ENCODE measurements at regions not wholly inside any gene's neighbourhood (a gene's known extent, or its start where the extent isn't known, plus 50 kb on each side); places are given as distances from the start of the nearest gene placed in this dataset.

DNA sequence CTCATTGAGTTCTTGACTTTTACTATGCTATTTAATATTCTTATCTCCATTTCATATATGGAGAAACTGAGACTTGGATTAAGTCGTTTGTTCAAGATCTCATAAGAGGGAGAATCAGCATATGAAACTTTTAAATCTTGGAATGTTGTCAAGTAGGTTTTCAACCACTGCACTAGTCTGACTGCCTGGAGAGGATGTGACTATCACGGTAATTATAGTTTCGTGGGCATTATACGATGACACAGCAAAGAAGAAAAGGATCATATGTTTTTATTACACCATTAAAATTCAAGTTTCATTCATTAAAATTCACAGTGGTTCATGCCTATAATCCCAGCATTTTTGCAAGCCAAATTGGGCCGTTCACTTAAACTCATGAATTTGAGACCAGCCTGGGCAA, 555.2 kb downstream of the SLITRK1 start:
- TF ChIP-seq, protein P1, sequence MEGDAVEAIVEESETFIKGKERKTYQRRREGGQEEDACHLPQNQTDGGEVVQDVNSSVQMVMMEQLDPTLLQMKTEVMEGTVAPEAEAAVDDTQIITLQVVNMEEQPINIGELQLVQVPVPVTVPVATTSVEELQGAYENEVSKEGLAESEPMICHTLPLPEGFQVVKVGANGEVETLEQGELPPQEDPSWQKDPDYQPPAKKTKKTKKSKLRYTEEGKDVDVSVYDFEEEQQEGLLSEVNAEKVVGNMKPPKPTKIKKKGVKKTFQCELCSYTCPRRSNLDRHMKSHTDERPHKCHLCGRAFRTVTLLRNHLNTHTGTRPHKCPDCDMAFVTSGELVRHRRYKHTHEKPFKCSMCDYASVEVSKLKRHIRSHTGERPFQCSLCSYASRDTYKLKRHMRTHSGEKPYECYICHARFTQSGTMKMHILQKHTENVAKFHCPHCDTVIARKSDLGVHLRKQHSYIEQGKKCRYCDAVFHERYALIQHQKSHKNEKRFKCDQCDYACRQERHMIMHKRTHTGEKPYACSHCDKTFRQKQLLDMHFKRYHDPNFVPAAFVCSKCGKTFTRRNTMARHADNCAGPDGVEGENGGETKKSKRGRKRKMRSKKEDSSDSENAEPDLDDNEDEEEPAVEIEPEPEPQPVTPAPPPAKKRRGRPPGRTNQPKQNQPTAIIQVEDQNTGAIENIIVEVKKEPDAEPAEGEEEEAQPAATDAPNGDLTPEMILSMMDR (IDR thresholded peaks at IDR 0.05; ENCODE audit: low read depth, low read length, missing input control) = no peak
- TF ChIP-seq, protein P2, sequence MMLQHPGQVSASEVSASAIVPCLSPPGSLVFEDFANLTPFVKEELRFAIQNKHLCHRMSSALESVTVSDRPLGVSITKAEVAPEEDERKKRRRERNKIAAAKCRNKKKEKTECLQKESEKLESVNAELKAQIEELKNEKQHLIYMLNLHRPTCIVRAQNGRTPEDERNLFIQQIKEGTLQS (IDR thresholded peaks at IDR 0.05) = no peak
- TF ChIP-seq EGR1 (IDR thresholded peaks at IDR 0.05; ENCODE audit: low read depth in 2 of 2) = no peak
- no peak for TF ChIP-seq TAF1 (conservative IDR thresholded peaks at IDR 0.05)
- TF ChIP-seq, protein P3, sequence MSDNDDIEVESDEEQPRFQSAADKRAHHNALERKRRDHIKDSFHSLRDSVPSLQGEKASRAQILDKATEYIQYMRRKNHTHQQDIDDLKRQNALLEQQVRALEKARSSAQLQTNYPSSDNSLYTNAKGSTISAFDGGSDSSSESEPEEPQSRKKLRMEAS (IDR thresholded peaks at IDR 0.05) = no peak
- no peak for TF ChIP-seq RXRA (IDR thresholded peaks at IDR 0.05)
- TF ChIP-seq, protein P4, sequence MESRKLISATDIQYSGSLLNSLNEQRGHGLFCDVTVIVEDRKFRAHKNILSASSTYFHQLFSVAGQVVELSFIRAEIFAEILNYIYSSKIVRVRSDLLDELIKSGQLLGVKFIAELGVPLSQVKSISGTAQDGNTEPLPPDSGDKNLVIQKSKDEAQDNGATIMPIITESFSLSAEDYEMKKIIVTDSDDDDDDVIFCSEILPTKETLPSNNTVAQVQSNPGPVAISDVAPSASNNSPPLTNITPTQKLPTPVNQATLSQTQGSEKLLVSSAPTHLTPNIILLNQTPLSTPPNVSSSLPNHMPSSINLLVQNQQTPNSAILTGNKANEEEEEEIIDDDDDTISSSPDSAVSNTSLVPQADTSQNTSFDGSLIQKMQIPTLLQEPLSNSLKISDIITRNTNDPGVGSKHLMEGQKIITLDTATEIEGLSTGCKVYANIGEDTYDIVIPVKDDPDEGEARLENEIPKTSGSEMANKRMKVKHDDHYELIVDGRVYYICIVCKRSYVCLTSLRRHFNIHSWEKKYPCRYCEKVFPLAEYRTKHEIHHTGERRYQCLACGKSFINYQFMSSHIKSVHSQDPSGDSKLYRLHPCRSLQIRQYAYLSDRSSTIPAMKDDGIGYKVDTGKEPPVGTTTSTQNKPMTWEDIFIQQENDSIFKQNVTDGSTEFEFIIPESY (IDR thresholded peaks at IDR 0.05) = no peak
- TF ChIP-seq, protein P5, sequence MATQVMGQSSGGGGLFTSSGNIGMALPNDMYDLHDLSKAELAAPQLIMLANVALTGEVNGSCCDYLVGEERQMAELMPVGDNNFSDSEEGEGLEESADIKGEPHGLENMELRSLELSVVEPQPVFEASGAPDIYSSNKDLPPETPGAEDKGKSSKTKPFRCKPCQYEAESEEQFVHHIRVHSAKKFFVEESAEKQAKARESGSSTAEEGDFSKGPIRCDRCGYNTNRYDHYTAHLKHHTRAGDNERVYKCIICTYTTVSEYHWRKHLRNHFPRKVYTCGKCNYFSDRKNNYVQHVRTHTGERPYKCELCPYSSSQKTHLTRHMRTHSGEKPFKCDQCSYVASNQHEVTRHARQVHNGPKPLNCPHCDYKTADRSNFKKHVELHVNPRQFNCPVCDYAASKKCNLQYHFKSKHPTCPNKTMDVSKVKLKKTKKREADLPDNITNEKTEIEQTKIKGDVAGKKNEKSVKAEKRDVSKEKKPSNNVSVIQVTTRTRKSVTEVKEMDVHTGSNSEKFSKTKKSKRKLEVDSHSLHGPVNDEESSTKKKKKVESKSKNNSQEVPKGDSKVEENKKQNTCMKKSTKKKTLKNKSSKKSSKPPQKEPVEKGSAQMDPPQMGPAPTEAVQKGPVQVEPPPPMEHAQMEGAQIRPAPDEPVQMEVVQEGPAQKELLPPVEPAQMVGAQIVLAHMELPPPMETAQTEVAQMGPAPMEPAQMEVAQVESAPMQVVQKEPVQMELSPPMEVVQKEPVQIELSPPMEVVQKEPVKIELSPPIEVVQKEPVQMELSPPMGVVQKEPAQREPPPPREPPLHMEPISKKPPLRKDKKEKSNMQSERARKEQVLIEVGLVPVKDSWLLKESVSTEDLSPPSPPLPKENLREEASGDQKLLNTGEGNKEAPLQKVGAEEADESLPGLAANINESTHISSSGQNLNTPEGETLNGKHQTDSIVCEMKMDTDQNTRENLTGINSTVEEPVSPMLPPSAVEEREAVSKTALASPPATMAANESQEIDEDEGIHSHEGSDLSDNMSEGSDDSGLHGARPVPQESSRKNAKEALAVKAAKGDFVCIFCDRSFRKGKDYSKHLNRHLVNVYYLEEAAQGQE (IDR thresholded peaks at IDR 0.05) = no peak
- no peak for TF ChIP-seq JUND (IDR thresholded peaks at IDR 0.05)
- no peak for TF ChIP-seq RAD21 (IDR thresholded peaks at IDR 0.05)
- TF ChIP-seq FOXA1 (IDR thresholded peaks at IDR 0.05) = no peak
